GM12878 (cell line): ENCODE measurements at regions not wholly inside any gene's neighbourhood (a gene's known extent, or its start where the extent isn't known, plus 50 kb on each side); places are given as distances from the start of the nearest gene placed in this dataset.

ENCODE experiments used
- CEBPZ ChIP-seq: fragments of 150-350 bp; IDR thresholded peaks from 2 replicates; pipeline ENCODE4 v1.6.1; 2016; ENCODE audit warnings: low read depth, low read length
- JUND ChIP-seq: IDR thresholded peaks from 2 replicates; pipeline ENCODE4 v1.6.1; 2012; ENCODE audit warnings: low read depth, mild to moderate bottlenecking, low read length, improper control_type of control experiment, moderate library complexity
- LARP7 ChIP-seq: fragments of 450-650 bp; IDR thresholded peaks from 2 replicates; pipeline ENCODE4 v1.6.1; 2017; ENCODE audit warnings: mild to moderate bottlenecking
- SPI1 ChIP-seq: IDR thresholded peaks from 2 replicates; pipeline ENCODE4 v1.6.1; 2011; ENCODE audit warnings: low read depth, mild to moderate bottlenecking, low read length, moderate library complexity, borderline replicate concordance; ENCODE audit not compliant: insufficient read depth
- TCF12 ChIP-seq: IDR thresholded peaks from 2 replicates; pipeline ENCODE4 v1.6.1; 2011; ENCODE audit warnings: low read depth, mild to moderate bottlenecking, low read length
- USF1 ChIP-seq: IDR thresholded peaks from 2 replicates; pipeline ENCODE4 v1.6.1; 2011; ENCODE audit warnings: borderline replicate concordance, low read depth, mild to moderate bottlenecking, moderate library complexity, mixed read lengths, low read length; ENCODE audit not compliant: insufficient read depth; ENCODE audit errors: extremely low read length
- YY1 ChIP-seq: IDR thresholded peaks from 2 replicates; pipeline ENCODE4 v1.6.1; 2011; ENCODE audit warnings: low read depth, mild to moderate bottlenecking, low read length
- ZBED1 ChIP-seq: IDR thresholded peaks from 2 replicates; pipeline ENCODE4 v1.6.1; 2016; ENCODE audit warnings: borderline replicate concordance
- TF ChIP-seq, protein P1 (sequence below): fragments of 150-350 bp; IDR thresholded peaks from 2 replicates; pipeline ENCODE4 v1.6.1; 2014; ENCODE audit warnings: mild to moderate bottlenecking, low read depth, low read length

GRCh38 chr1:117268535-117269455 is 58.1 kb upstream of the VTCN1 start (continued):
- no peak for TF ChIP-seq CEBPZ
- no peak for TF ChIP-seq YY1
- no peak for TF ChIP-seq TCF12
- TF ChIP-seq JUND = no peak
- no peak for TF ChIP-seq ZBED1
- TF ChIP-seq, protein P1, sequence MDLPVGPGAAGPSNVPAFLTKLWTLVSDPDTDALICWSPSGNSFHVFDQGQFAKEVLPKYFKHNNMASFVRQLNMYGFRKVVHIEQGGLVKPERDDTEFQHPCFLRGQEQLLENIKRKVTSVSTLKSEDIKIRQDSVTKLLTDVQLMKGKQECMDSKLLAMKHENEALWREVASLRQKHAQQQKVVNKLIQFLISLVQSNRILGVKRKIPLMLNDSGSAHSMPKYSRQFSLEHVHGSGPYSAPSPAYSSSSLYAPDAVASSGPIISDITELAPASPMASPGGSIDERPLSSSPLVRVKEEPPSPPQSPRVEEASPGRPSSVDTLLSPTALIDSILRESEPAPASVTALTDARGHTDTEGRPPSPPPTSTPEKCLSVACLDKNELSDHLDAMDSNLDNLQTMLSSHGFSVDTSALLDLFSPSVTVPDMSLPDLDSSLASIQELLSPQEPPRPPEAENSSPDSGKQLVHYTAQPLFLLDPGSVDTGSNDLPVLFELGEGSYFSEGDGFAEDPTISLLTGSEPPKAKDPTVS = no peak
- no peak for TF ChIP-seq USF1
- TF ChIP-seq SPI1 = no peak
- no peak for TF ChIP-seq LARP7
